ENCODE measurements at regions not wholly inside any gene's neighbourhood (a gene's known extent, or its start where the extent isn't known, plus 50 kb on each side); places are given as distances from the start of the nearest gene placed in this dataset.
"Not testable (repeated sequence)": the region's sequence is repeated elsewhere in the genome, so short reads cannot be mapped to it uniquely, and the experiment has no call there.

GRCh38 chr1:199041173-199041914 is 402.5 kb downstream of the PTPRC start:
- DNase-seq (ENCODE audit: low read depth in 2 of 2) = no peak

- DNase-seq (ENCODE audit: low read depth in 2 of 2) = no peak
These were observed 403.4 kb downstream of the PTPRC start for GRCh38 chr1:199042193-199042592.

GRCh38 chr1:199044191-199044590 is 405.4 kb downstream of the PTPRC start:
- no peak for DNase-seq (ENCODE audit: low read depth in 2 of 2)

- DNase-seq (ENCODE audit: low read depth in 2 of 2) = no peak
These were observed 407.8 kb downstream of the PTPRC start for GRCh38 chr1:199046618-199047017.

GRCh38 chr1:199054694-199055093 is 415.9 kb downstream of the PTPRC start:
- no peak for DNase-seq (ENCODE audit: low read depth in 2 of 2)

GRCh38 chr1:199057322-199057721 is 418.5 kb downstream of the PTPRC start:
- no peak for DNase-seq (ENCODE audit: low read depth in 2 of 2)

- DNase-seq (ENCODE audit: low read depth in 2 of 2) = no peak
These were observed 419.4 kb downstream of the PTPRC start for GRCh38 chr1:199058281-199058680.

- no peak for DNase-seq (ENCODE audit: low read depth in 2 of 2)
These were observed 426.1 kb downstream of the PTPRC start for GRCh38 chr1:199064971-199065370.

- no peak for DNase-seq (ENCODE audit: low read depth in 2 of 2)
These were observed 428.6 kb downstream of the PTPRC start for GRCh38 chr1:199067483-199067882.

- DNase-seq (ENCODE audit: low read depth in 2 of 2) = no peak
These were observed 432.2 kb downstream of the PTPRC start for GRCh38 chr1:199071080-199071479.

- DNase-seq (ENCODE audit: low read depth in 2 of 2) = no peak
These were observed 434.3 kb downstream of the PTPRC start for GRCh38 chr1:199073166-199073565.

- no peak for DNase-seq (ENCODE audit: low read depth in 2 of 2)
These were observed 437.0 kb downstream of the PTPRC start for GRCh38 chr1:199075792-199076191.

GRCh38 chr1:199079994-199080393 is 441.2 kb downstream of the PTPRC start:
- no peak for DNase-seq (ENCODE audit: low read depth in 2 of 2)

- DNase-seq (ENCODE audit: low read depth in 2 of 2) = no peak
These were observed 442.9 kb downstream of the PTPRC start for GRCh38 chr1:199081739-199082138.

- DNase-seq (ENCODE audit: low read depth in 2 of 2) = no peak
These were observed 444.0 kb downstream of the PTPRC start for GRCh38 chr1:199082778-199083389.

GRCh38 chr1:199083680-199084079 is 444.8 kb downstream of the PTPRC start:
- DNase-seq (ENCODE audit: low read depth in 2 of 2) = no peak

- DNase-seq (ENCODE audit: low read depth in 2 of 2) = no peak
These were observed 445.5 kb downstream of the PTPRC start for GRCh38 chr1:199084293-199084692.

GRCh38 chr1:199085903-199086302 is 447.1 kb downstream of the PTPRC start:
- DNase-seq (ENCODE audit: low read depth in 2 of 2) = no peak

GRCh38 chr1:199087144-199087543 is 448.3 kb downstream of the PTPRC start:
- no peak for DNase-seq (ENCODE audit: low read depth in 2 of 2)

GRCh38 chr1:199089393-199090122 is 450.7 kb downstream of the PTPRC start:
- DNase-seq (ENCODE audit: low read depth in 2 of 2) = peak in 1 of 2 donors; percentile 2

- DNase-seq (ENCODE audit: low read depth in 2 of 2) = not testable (repeated sequence)
These were observed 456.8 kb downstream of the PTPRC start for GRCh38 chr1:199095628-199096027.

- DNase-seq (ENCODE audit: low read depth in 2 of 2) = no peak
These were observed 457.8 kb downstream of the PTPRC start for GRCh38 chr1:199096591-199096990.

- DNase-seq (ENCODE audit: low read depth in 2 of 2) = no peak
These were observed 459.6 kb downstream of the PTPRC start for GRCh38 chr1:199098468-199098867.
